H9 (cell line): ENCODE measurements at regions not wholly inside any gene's neighbourhood (a gene's known extent, or its start where the extent isn't known, plus 50 kb on each side); places are given as distances from the start of the nearest gene placed in this dataset.

Experiments
- DNase-seq: peaks from one replicate; pipeline ENCODE4 v3.0.0-alpha.2; 2017
- H2AFZ ChIP-seq: one replicate; pipeline ENCODE4 v1.6.1; 2013; ENCODE audit warnings: mild to moderate bottlenecking, low read length, control low read depth, moderate library complexity
- H2AK5ac ChIP-seq: 2 replicates; pipeline ENCODE4 v1.6.1; 2013; ENCODE audit warnings: low read length, control low read depth, mixed read lengths; ENCODE audit not compliant: insufficient read length
- H2BK120ac ChIP-seq: one replicate; pipeline ENCODE4 v1.6.1; 2013; ENCODE audit warnings: low read depth, mild to moderate bottlenecking, low read length, control low read depth, inconsistent platforms; ENCODE audit not compliant: poor library complexity, severe bottlenecking
- H2BK12ac ChIP-seq: 2 replicates; pipeline ENCODE4 v1.6.1; 2013; ENCODE audit warnings: low read length, control low read depth, mixed read lengths, low read depth; ENCODE audit not compliant: insufficient read length
- H2BK15ac ChIP-seq: 2 replicates; pipeline ENCODE4 v1.6.1; 2013; ENCODE audit warnings: low read depth, low read length, control low read depth
- H2BK20ac ChIP-seq: one replicate; pipeline ENCODE4 v1.6.1; 2013; ENCODE audit warnings: low read depth, mild to moderate bottlenecking, low read length, control low read depth, inconsistent platforms; ENCODE audit not compliant: poor library complexity, severe bottlenecking
- H2BK5ac ChIP-seq: 2 replicates; pipeline ENCODE4 v1.6.1; 2013; ENCODE audit warnings: low read length, control low read depth, mixed read lengths; ENCODE audit not compliant: insufficient read length
- H3K14ac ChIP-seq: 2 replicates; pipeline ENCODE4 v1.6.1; 2013; ENCODE audit warnings: low read length, control low read depth; ENCODE audit not compliant: insufficient read depth
- H3K18ac ChIP-seq: 2 replicates; pipeline ENCODE4 v1.6.1; 2013; ENCODE audit warnings: low read depth, mild to moderate bottlenecking, mixed read lengths, low read length, control low read depth; ENCODE audit not compliant: insufficient read length
- H3K23ac ChIP-seq: 2 replicates; pipeline ENCODE4 v1.6.1; 2013; ENCODE audit warnings: low read length, control low read depth, mixed read lengths, low read depth; ENCODE audit not compliant: insufficient read length
- H3K23me2 ChIP-seq: 2 replicates; pipeline ENCODE4 v1.6.1; 2013; ENCODE audit warnings: low read depth, mild to moderate bottlenecking, mixed read lengths, low read length, control low read depth; ENCODE audit not compliant: insufficient read length, poor library complexity, severe bottlenecking
- H3K27ac ChIP-seq: 2 replicates; pipeline ENCODE4 v1.5.1; 2013; ENCODE audit warnings: low read length, control low read depth, mixed read lengths, low read depth; ENCODE audit not compliant: insufficient read length
- H3K27me3 ChIP-seq: 2 replicates; pipeline ENCODE4 v1.6.1; 2013; ENCODE audit warnings: low read length, control low read depth, inconsistent platforms; ENCODE audit not compliant: insufficient read depth
- H3K4ac ChIP-seq: 2 replicates; pipeline ENCODE4 v1.6.1; 2013; ENCODE audit warnings: low read depth, mild to moderate bottlenecking, control low read depth, inconsistent platforms, low read length, moderate library complexity
- H3K4me1 ChIP-seq: 2 replicates; pipeline ENCODE4 v1.6.1; 2013; ENCODE audit warnings: low read length, control low read depth, inconsistent platforms; ENCODE audit not compliant: insufficient read depth
- H3K4me2 ChIP-seq: 2 replicates; pipeline ENCODE4 v1.6.1; 2013; ENCODE audit warnings: low read length, control low read depth, mixed read lengths; ENCODE audit not compliant: insufficient read length, insufficient read depth
- H3K56ac ChIP-seq: 2 replicates; pipeline ENCODE4 v1.6.1; 2013; ENCODE audit warnings: low read depth, mild to moderate bottlenecking, mixed read lengths, low read length, control low read depth; ENCODE audit not compliant: insufficient read length
- H3K79me1 ChIP-seq: 2 replicates; pipeline ENCODE4 v1.6.1; 2013; ENCODE audit warnings: low read depth, mild to moderate bottlenecking, moderate library complexity, low read length, control low read depth, inconsistent platforms; ENCODE audit not compliant: insufficient read depth, poor library complexity, severe bottlenecking
- H3K79me2 ChIP-seq: 2 replicates; pipeline ENCODE4 v1.6.1; 2013; ENCODE audit warnings: low read length, control low read depth, inconsistent platforms; ENCODE audit not compliant: insufficient read depth
- H3K9ac ChIP-seq: 2 replicates; pipeline ENCODE4 v1.6.1; 2013; ENCODE audit warnings: low read length, control low read depth, mixed read lengths; ENCODE audit not compliant: insufficient read length; ENCODE audit errors: extremely low read depth
- H3K9me3 ChIP-seq: one replicate; pipeline ENCODE4 v1.6.1; 2013; ENCODE audit warnings: low read depth, low read length, inconsistent platforms; ENCODE audit not compliant: control insufficient read depth
- H3T11ph ChIP-seq: one replicate; pipeline ENCODE4 v1.6.1; 2013; ENCODE audit warnings: mild to moderate bottlenecking, low read length, control low read depth, inconsistent platforms
- H4K20me1 ChIP-seq: one replicate; pipeline ENCODE4 v1.6.1; 2013; ENCODE audit not compliant: control insufficient read depth, insufficient read length, insufficient read depth
- H4K5ac ChIP-seq: 2 replicates; pipeline ENCODE4 v1.6.1; 2013; ENCODE audit warnings: low read depth, mild to moderate bottlenecking, mixed read lengths, low read length, control low read depth; ENCODE audit not compliant: insufficient read length
- H4K8ac ChIP-seq: replicated peaks from 2 replicates; pipeline ENCODE4 v1.6.1; 2013; ENCODE audit warnings: low read length, control low read depth, mixed read lengths, low read depth; ENCODE audit not compliant: insufficient read length
- H4K91ac ChIP-seq: 2 replicates; pipeline ENCODE4 v1.6.1; 2013; ENCODE audit warnings: low read depth, mild to moderate bottlenecking, moderate library complexity, mixed read lengths, low read length, control low read depth; ENCODE audit not compliant: insufficient read length
- H3K27ac Mint-ChIP-seq, 3 experiments: 2 replicates in 2 of 3; 3 replicates in 1 of 3; pipeline ENCODE4 v1.8.0; 2020 to 2021; ENCODE audit warnings: mixed read lengths in 3 of 3, mild to moderate bottlenecking in 1 of 3, moderate library complexity in 1 of 3
- H3K27me3 Mint-ChIP-seq: 2 replicates; pipeline ENCODE4 v1.8.0; 2021; ENCODE audit warnings: low read depth, mild to moderate bottlenecking, moderate library complexity, mixed read lengths
- H3K36me3 Mint-ChIP-seq, 3 experiments: 2 replicates in 2 of 3; 3 replicates in 1 of 3; pipeline ENCODE4 v1.8.0; 2020 to 2021; ENCODE audit warnings: low read depth in 3 of 3, mixed read lengths in 3 of 3; ENCODE audit not compliant: insufficient read depth in 1 of 3
- H3K4me1 Mint-ChIP-seq, 2 experiments: 2 replicates each; pipeline ENCODE4 v1.8.0; 2020; ENCODE audit warnings: mixed read lengths in 2 of 2
- H3K4me3 Mint-ChIP-seq, 2 experiments: 2 replicates in 1 of 2; 3 replicates in 1 of 2; pipeline ENCODE4 v1.8.0; 2020 to 2021; ENCODE audit warnings: mild to moderate bottlenecking in 2 of 2, mixed read lengths in 2 of 2, moderate library complexity in 1 of 2
- H3K9me3 Mint-ChIP-seq, 2 experiments: 2 replicates in 1 of 2; 3 replicates in 1 of 2; pipeline ENCODE4 v1.8.0; 2020; ENCODE audit warnings: mild to moderate bottlenecking in 2 of 2, mixed read lengths in 2 of 2, moderate library complexity in 1 of 2
- CTCF ChIP-seq: fragments of 200-600 bp; sonication (generic); conservative IDR thresholded peaks from 3 replicates; pipeline ENCODE4 v1.8.0; 2021; ENCODE audit warnings: antibody characterized with exemption, mild to moderate bottlenecking
- WGBS: extraction: QIAGEN DNeasy Blood & Tissue Kit; methylation state at CpG from one replicate; pipeline ENCODE4 v1.1.7; 2013; ENCODE audit warnings: missing lambda C conversion rate, low lambda C conversion rate, mixed read lengths; ENCODE audit not compliant: insufficient read length; ENCODE audit errors: extremely low coverage; 5-methylcytosine and 5-hydroxymethylcytosine counted together

DNA sequence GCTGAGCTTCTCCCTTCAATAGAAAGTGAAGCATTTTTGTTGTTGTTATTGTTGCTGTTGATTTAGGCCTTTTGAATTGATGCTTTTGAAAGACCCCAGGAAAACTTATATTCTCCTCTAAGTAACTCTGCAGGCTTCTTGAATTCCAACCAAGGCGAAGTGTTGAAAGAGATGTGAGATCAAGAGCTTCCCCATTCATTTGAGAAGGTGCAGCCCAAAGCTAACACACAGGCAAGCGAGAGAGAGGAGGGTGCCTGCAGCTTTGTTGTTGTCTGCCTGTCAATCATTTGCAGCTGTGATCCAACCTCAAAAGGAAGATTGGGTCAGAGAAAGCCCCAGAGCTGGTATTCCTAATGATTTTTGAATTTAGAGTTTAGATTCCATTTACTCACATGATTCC, 963.6 kb upstream of the CNTNAP5 start:
- H3K9ac ChIP-seq = no peak overlapping the region
- H3T11ph ChIP-seq = no peak overlapping the region
- H4K91ac ChIP-seq = no peak overlapping the region
- no peak overlapping the region for H2BK15ac ChIP-seq
- H3K4me1 Mint-ChIP-seq = peaks cover 9 to 18% of the 10 kb centered on the region in 2 experiments
- no peak overlapping the region for H4K8ac ChIP-seq
- H3K23ac ChIP-seq = no peak overlapping the region
- H3K4ac ChIP-seq = no peak overlapping the region
- no CpG with 5 or more reads among the region's 2 CpGs for WGBS
- no peak overlapping the region for H2AFZ ChIP-seq
- no peaks in the 10 kb centered on the region for H3K36me3 Mint-ChIP-seq
- H4K5ac ChIP-seq = no peak overlapping the region
- no peak for TF ChIP-seq CTCF
- H3K4me3 Mint-ChIP-seq = no peak overlapping the region
- H4K20me1 ChIP-seq = no peaks in the 10 kb centered on the region
- no peak overlapping the region for H2BK20ac ChIP-seq
- no peaks in the 10 kb centered on the region; a peak in 1 of 5 replicates for H3K9me3 Mint-ChIP-seq
- no peak overlapping the region for H3K4me2 ChIP-seq
- no peaks in the 10 kb centered on the region for H3K4me1 ChIP-seq
- no peak overlapping the region for H2AK5ac ChIP-seq
- H3K79me1 ChIP-seq = no peaks in the 10 kb centered on the region
- no peak overlapping the region for H2BK12ac ChIP-seq
- no peak overlapping the region for H3K27ac ChIP-seq
- H3K27ac Mint-ChIP-seq = peak overlapping the region in 1 of 3 experiments; percentile 88; a peak in 2 of 7 replicates
- no peak overlapping the region for H3K56ac ChIP-seq
- no peaks in the 10 kb centered on the region for H3K27me3 Mint-ChIP-seq
- H2BK120ac ChIP-seq = no peak overlapping the region
- H3K14ac ChIP-seq = no peak overlapping the region
- no peak overlapping the region for H3K18ac ChIP-seq
- H3K79me2 ChIP-seq = no peaks in the 10 kb centered on the region
- H3K23me2 ChIP-seq = no peaks in the 10 kb centered on the region
- H3K9me3 ChIP-seq = no peaks in the 10 kb centered on the region
- H3K27me3 ChIP-seq = no peaks in the 10 kb centered on the region
- H2BK5ac ChIP-seq = no peak overlapping the region
- DNase-seq = no peak
